G401.6 (cell line): ENCODE measurements at regions not wholly inside any gene's neighbourhood (a gene's known extent, or its start where the extent isn't known, plus 50 kb on each side); places are given as distances from the start of the nearest gene placed in this dataset.
"Not testable (repeated sequence)": the region's sequence is repeated elsewhere in the genome, so short reads cannot be mapped to it uniquely, and the experiment has no call there.

ENCODE experiments used
- FAIRE-seq: peaks from 2 replicates; lab custom pipeline; 2012; peaks lifted over from hg19 to GRCh38; lab: Jason Lieb, UNC

DNA sequence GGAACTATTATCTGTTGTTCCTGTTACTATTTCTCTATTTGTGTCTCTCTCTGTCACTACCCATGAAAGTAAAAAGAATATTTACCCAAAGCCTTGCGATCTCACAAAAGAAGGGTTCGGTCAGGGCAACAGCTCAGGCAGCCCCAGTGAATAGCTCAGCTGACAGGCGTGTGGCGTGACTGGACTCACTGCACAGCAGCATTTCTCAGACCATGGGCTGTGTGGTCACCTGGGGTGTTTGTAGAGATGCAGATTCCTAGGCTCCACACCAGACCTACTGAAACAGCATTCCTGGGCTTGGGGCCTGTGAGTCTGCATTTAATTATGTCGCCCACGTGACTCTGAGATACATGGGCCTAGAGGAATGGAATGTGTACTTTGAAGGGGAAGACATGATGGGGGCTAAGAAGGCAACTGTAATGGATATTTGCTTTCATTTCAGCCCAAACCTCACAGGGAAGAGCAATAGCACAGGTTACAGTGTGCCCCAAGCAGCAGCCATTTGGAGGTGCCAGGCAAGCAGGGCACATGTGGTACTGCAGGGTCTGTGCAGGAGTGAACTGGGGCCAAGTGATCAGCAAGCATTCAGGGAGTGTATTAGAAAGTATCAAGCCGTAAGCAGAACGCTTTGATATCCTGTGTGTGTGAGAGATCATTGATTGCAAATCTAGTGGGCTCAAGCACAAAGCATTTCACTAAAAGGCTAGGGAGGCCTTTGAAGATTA lies 90.4 kb upstream of the RBMS1 start:
- no peak for FAIRE-seq

DNA sequence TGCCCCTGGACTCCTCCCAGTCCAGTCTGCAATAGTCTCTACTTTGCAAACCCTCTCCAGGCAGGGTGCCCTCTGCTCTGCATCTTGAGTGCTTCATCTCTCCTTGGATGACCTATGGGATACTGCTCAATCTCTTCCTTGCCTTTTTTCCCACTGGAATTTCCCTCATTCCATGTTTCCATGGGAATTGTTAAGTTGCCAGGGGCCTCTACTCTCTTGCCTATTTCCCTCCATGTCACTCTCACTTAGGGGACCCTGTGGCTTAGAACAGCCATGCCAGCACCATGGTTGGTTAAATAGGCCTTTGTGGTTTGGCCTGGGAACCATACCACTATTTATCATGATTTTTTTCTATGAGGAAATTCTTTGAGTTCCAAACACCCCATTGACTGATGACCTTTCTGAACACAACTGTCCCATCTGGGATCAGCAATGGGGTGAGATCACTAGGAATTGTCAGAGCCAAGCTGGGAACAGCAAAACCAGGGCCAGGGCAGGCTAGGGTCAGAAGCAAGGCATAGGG lies 91.4 kb upstream of the RBMS1 start:
- FAIRE-seq: no peak

DNA sequence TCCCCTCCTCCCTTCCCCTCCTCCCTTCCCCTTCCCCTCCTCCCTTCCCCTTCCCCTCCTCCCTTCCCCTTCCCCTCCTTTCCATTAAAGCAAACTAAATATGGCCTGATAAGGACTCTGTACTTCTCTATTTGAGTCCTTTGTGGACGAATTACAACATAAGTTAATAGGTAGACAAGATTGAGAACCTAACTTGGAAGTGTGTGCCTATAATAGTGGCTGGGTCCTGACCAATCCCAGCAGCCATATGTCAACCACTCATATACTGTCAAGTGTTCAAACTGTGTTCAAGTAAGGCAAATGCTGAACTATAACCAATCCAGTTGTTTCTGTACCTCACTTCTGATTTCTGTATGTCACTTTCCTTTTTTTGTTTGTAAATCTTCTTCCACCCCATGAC lies 97.1 kb upstream of the RBMS1 start:
- FAIRE-seq: no peak

DNA sequence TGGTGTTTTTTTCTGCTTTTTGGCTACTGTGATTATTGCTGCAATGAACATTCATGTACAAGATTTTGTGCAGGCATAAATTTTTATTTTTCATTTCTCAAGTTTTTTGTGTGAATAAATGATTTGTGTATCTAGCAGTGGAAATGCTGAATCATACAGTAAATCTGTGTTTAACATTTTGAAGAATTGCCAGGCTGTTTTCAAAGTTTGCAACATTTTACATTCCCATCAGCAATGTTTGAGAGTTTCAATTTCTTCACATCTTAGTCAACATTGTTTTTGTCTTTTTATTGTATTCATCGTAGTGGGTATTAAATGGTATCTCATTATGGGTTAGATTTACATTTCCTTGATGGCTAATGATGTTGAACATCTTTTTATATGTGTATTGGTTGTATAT lies 98.8 kb upstream of the RBMS1 start:
- FAIRE-seq: no peak

- no peak for FAIRE-seq
Observed at GRCh38 chr2:160592993-160593392, 99.4 kb upstream of the RBMS1 start.

GRCh38 chr2:160596441-160596840 lies 102.8 kb upstream of the RBMS1 start:
- FAIRE-seq: no peak

GRCh38 chr2:160600437-160600836 lies 106.8 kb upstream of the RBMS1 start:
- FAIRE-seq: not testable (repeated sequence)

DNA sequence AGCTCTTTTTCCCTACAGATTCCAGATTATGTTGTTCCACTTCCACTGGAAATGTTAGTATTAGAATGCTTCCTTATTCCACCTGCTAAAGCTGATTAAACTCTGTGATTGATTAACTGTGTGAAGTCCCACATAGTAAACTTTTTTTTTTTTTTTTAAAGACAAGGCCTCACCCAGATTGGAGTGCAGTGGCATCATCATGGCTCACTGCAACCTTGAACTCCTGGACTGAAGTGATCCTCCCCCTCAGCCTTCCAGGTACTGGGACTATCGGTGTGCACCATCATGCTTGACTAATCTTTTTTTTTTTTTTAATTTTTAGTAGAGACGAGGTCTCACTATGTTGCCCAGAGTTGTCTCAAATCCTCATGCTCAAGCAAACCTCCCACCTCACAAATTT lies 108.5 kb upstream of the RBMS1 start:
- FAIRE-seq: no peak

GRCh38 chr2:160603771-160604510 lies 110.3 kb upstream of the RBMS1 start:
- FAIRE-seq: no peak

GRCh38 chr2:160606341-160606740 lies 112.7 kb upstream of the RBMS1 start:
- FAIRE-seq: no peak

DNA sequence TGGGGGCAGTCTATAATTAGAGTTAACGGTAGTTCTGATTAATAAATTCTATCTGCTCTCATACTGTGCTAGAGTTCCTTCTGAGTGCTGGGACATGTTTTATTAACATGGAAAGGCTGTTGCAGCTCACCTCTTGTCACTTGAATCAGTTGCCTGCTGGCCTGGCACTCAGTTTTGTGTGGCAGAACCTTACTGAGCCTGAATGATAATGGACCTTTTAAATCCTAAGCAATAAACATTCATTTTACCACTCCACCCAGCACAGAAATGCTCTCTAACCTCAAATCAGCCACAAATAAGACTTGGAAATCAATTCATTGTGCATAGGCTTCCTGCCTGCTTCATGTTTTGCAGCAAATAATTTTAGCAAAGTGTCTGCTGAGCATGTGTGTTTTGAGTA lies 115.0 kb upstream of the RBMS1 start:
- FAIRE-seq: no peak

DNA sequence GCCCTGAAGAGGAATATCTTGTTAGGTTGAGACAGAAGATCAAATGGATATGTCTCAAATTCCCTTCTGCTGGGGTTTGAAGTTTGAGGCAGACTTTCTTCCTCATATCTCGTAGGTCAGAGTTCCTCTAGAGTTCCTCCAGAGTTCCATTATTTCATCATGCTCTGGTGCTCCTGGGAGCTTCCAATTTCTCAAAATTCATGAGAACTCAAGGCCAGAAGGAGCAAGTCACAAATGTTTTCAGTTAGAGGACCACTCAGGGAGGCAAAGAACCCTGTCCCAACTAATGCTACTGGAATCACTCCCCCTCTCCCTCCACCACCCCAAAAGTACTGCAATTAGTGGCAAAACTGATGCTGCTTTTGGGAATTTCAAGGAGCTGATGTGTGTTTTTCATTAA lies 115.7 kb upstream of the RBMS1 start:
- no peak for FAIRE-seq

DNA sequence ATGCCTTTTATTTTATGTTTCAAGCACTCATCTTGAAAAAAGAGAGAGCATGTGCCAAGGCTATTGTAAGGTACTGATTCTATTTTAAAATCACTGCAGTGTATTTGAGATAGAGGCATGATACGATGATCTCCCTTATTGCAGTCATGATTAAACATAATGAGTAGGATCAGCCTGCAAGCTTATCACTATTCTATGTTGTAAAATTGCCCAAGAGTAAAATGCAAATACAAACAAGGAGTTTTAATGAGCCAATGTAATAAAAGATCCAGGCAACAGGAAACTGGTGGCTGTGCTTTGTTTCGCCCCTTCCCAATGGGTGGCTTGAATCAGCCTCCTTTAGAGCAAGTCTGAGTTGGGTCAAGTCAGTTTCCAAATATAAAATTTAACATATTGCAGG lies 116.4 kb upstream of the RBMS1 start:
- FAIRE-seq: no peak

GRCh38 chr2:160612266-160612856 lies 118.8 kb upstream of the RBMS1 start:
- FAIRE-seq: no peak

DNA sequence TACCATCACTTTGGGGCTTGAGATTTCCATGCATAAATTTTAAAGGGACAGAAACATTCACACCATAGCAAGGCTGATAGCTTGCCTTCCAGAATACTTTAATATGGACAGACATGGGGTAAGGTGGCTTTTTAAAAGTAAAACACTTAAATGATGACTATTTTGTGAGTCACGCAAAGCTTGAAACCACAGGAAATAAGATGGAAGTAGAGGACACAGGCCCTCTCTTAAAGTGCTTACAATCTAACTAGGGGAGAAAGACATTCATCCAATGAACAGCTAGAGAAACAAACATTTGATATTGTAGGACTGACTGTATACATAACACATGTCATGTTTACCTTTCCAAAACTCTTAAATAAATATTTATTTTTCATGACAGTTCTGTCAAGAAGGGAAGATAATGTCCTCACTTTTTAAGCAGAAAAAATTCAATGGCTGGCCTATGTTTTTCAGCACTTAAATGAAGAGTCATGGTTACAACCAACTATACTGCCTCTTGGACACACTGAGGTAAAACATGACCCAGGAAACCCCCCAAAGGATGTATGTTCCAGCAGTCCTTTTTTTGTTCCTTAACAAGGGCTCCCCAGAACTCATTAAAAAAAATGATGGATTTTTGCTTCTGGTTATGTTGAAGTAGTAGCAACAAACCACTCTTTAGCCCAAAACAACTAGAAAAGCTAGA lies 120.0 kb upstream of the RBMS1 start:
- FAIRE-seq: no peak

DNA sequence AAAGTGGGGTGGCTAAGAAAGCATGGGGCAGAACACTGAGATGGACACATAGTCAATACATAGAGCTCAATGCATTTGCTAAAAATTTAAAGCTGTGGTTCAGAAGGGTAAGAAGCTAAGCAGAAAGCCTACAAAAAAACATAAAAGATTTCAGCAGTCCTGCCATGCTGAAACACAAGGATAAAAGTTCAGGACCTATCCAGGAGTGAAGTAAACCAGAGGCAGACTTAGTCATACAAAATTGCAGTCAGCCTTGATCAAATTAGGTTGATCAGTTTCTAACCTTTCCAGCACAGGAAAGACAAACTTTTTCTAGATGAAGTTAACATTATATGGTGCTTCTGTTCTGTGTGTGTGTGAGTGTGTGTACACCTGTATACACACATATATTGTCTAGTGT lies 120.8 kb upstream of the RBMS1 start:
- FAIRE-seq: no peak

GRCh38 chr2:160615706-160616105 lies 122.1 kb upstream of the RBMS1 start:
- FAIRE-seq: no peak

DNA sequence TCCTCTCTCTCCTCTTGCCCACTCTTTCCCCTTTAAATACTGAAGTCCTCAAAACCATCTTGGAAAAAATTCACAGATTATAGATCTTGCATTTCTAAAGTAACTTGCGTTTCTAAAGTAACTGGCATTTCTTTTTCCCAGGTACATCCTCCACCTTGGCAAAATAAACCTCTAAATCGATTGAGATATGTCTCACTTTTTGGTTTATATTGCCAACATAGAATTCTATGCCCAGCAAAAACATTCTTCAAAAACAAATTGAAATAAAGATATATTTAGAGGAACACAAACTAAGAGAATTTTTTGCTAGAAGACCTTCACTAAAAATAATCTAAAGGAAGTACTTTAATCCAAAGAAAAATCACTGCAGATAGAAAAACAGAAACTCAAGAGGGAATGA lies 122.5 kb upstream of the RBMS1 start:
- FAIRE-seq: no peak

DNA sequence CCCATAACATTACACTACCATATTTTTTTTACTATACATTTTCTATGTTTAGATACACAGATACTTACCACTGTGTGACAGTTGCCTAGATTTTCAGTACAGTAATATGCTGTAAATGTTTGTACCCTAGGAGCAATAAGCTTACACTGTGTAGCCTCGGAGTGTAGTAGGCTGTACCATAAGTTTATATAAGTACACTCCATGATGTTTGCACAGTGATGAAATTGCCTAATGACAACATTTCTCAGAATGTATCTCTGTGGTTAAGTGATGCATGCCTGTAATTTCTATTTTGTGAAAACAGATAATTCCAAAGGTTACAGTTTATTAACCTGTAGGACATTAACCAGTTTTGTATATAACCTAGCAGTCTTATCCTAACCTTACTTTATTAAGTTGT lies 128.1 kb upstream of the RBMS1 start:
- no peak for FAIRE-seq

- not testable (repeated sequence) for FAIRE-seq
Observed at GRCh38 chr2:160628020-160628637, 134.5 kb upstream of the RBMS1 start.

- FAIRE-seq: no peak
Observed at GRCh38 chr2:160628811-160629210, 135.2 kb upstream of the RBMS1 start.
